ENCODE measurements at regions not wholly inside any gene's neighbourhood (a gene's known extent, or its start where the extent isn't known, plus 50 kb on each side); places are given as distances from the start of the nearest gene placed in this dataset.

GRCh38 chr20:6831461-6831860 lies 64.0 kb downstream of the BMP2 start:
- no peak overlapping the region for H3K4ac ChIP-seq (ENCODE audit: low read depth, low read length)
- DNase-seq = no peak
- H3K4me1 ChIP-seq (ENCODE audit: control insufficient read depth, insufficient read depth, low read length) = no peaks in the 10 kb centered on the region
- H3K18ac ChIP-seq (ENCODE audit: low read depth, low read length) = no peak overlapping the region
- no peak overlapping the region for H4K8ac ChIP-seq (ENCODE audit: low read depth in 2 of 2, low read length in 2 of 2)
- H2AK5ac ChIP-seq (ENCODE audit: low read depth, low read length) = no peak overlapping the region
- TF ChIP-seq RFX5 (IDR thresholded peaks at IDR 0.05; ENCODE audit: low read depth, low read length) = no peak
- no peak for TF ChIP-seq CHD1 (IDR thresholded peaks at IDR 0.05; ENCODE audit: low read depth, low read length)
- TF ChIP-seq FOS (IDR thresholded peaks at IDR 0.05; ENCODE audit: low read depth, low read length) = no peak
- TF ChIP-seq, protein P1, sequence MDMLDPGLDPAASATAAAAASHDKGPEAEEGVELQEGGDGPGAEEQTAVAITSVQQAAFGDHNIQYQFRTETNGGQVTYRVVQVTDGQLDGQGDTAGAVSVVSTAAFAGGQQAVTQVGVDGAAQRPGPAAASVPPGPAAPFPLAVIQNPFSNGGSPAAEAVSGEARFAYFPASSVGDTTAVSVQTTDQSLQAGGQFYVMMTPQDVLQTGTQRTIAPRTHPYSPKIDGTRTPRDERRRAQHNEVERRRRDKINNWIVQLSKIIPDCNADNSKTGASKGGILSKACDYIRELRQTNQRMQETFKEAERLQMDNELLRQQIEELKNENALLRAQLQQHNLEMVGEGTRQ (IDR thresholded peaks at IDR 0.05; ENCODE audit: low read depth, low read length) = no peak
- no peak for TF ChIP-seq MAFK (IDR thresholded peaks at IDR 0.05; ENCODE audit: low read depth, low read length)
- TF ChIP-seq CEBPB (IDR thresholded peaks at IDR 0.05; ENCODE audit: low read depth, low read length) = no peak
- H2BK5ac ChIP-seq (ENCODE audit: low read depth, low read length, poor library complexity, severe bottlenecking) = no peak overlapping the region
- dilution Hi-C loops (cut with HindIII; ENCODE audit: low sequenced_read_pairs, unreplicated experiment) = no loop called here
- H3K4me2 ChIP-seq (ENCODE audit: low read depth, low read length) = no peak overlapping the region
- H4K91ac ChIP-seq (ENCODE audit: insufficient read depth, low read depth, low read length) = no peak overlapping the region
- H4K5ac ChIP-seq (ENCODE audit: low read depth, low read length) = no peak overlapping the region
- no peaks in the 10 kb centered on the region for H3K36me3 ChIP-seq (ENCODE audit: control insufficient read depth, insufficient read depth, low read length)
- no peak overlapping the region for H2BK120ac ChIP-seq (ENCODE audit: low read depth, low read length)
- CTCF ChIA-PET = no interaction called here
- no CpG with 5 or more reads among the region's 3 CpGs for WGBS, 2 experiments (ENCODE audit: extremely low coverage in 2 of 2, insufficient read length in 1 of 2)
- H3K9me1 ChIP-seq (ENCODE audit: insufficient read depth, low read length) = no peaks in the 10 kb centered on the region
- no peak overlapping the region for H2BK20ac ChIP-seq (ENCODE audit: low read depth, low read length)
- no peaks in the 10 kb centered on the region for H3K9me3 ChIP-seq (ENCODE audit: control insufficient read depth, insufficient read depth, low read length)
- in situ Hi-C loops (cut with MboI; ENCODE audit: low sequenced_read_pairs) = loop anchor here (10.0 kb wide), 1 partner anchor 1023 kb away; no protein-coding TSS in a partner anchor
- intact Hi-C loops (cut with micrococcal nuclease) = no loop called here
- H4K20me1 ChIP-seq (ENCODE audit: insufficient read depth, low read length) = no peaks in the 10 kb centered on the region
- H3K27me3 ChIP-seq (ENCODE audit: control insufficient read depth, insufficient read depth, low read length) = no peaks in the 10 kb centered on the region
- no TSS peak for BruUV-seq (replicated peaks)
- POLR2A ChIA-PET (ENCODE audit: unreplicated experiment) = no interaction called here
- H3K56ac ChIP-seq (ENCODE audit: extremely low read depth, insufficient read depth, low read length) = no peak overlapping the region
- H2BK15ac ChIP-seq (ENCODE audit: low read depth, low read length) = no peak overlapping the region
- H3K9ac ChIP-seq (ENCODE audit: low read depth, low read length) = no peak overlapping the region
- H3K27ac ChIP-seq (ENCODE audit: insufficient read depth, low read length) = no peak overlapping the region
- H2AK9ac ChIP-seq (replicated peaks; ENCODE audit: low read depth, low read length, poor library complexity) = no peak overlapping the region
- H2AFZ ChIP-seq (replicated peaks; ENCODE audit: low read length, poor library complexity) = no peak overlapping the region
- H3K23ac ChIP-seq (ENCODE audit: low read depth, low read length) = no peak overlapping the region
- no peak overlapping the region for H3K4me3 ChIP-seq (ENCODE audit: insufficient read depth, low read depth, low read length)
- H3K14ac ChIP-seq (replicated peaks; ENCODE audit: low read depth, low read length) = no peak overlapping the region
- ATAC-seq (ENCODE audit: low read depth) = no peak
- no peaks in the 10 kb centered on the region for H3K79me1 ChIP-seq (ENCODE audit: low read depth in 1 of 2, low read length in 2 of 2)
